ELF-1 (cell line): ENCODE measurements at regions not wholly inside any gene's neighbourhood (a gene's known extent, or its start where the extent isn't known, plus 50 kb on each side); places are given as distances from the start of the nearest gene placed in this dataset.

Experiments used
- DNase-seq: peaks from one replicate; pipeline ENCODE4 v3.0.0-alpha.2; 2016; ENCODE audit warnings: low read depth, low spot score

DNA sequence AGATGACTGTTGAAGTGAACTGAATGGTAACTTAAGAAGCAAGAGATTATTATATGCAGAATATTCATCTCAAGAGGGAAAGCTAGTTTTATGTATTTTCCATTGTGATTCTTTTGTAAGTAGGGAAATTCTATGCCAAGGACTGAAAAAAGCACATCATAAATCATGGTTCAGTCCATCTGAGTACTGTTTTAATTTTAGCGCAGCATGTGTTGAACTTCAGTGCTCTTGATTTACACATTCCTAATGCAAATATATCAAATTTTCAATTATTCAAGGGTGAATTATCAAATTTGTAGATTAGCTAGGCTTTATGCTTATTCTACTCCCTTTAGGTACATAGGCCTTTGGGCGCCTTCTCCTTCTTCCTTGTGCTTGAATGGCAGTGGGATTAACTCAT, 50.3 kb upstream of the TCF12 start:
- DNase-seq, result no peak

DNA sequence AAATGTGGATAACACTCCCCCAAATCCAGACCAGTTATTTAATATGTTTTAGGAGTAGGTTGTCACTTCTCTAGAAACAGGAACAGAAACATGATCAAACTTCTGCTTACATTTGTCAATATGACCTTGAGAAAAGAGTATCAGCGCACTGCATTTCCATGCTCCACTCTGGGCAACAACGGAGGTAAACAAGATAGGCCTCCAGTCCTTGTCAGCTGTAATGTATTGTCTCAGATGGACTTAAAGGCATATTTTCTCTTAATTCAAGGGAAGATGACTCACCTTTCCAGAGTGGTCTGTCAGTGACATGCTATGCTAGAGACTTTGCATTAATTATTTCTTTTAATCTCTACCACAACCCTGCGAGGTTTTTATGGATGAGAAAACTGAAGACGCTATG, 51.6 kb upstream of the TCF12 start:
- no peak for DNase-seq

DNA sequence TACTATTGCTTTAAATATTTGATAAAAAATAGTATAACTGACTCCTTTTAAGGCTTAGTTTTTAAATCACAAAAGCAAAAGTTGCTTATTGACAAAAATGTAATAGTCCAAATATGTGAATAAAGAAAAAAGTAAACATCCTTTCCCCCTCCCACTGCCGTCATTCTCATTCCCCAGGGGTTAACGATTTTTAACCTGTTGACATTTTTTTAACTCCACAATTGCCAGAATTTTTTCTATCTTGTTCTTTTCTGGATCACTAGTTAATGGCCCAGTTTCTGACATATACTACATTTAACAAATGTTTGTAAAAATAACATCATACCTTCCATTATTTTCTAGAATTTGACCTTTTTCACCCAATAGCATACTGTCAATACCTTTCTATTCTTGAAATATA, 60.6 kb upstream of the TCF12 start:
- no peak for DNase-seq

DNA sequence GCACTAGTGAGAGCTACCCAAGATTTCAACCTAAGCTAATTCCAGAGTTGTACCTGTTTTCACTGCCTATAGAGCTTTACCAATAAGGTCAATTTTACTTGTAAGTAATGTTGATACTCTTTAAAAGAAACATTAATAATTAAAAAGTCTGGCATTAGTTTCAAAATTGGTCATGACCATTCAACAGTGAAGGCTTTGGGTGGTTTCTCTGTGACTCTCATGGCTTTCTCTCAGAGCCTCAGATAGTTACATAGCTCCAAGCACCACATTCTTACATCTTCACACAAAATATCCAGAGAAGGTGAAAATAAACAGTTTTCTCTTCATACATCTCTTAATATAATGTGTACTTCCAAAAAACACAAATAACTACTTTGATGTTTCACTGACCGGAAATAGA, 61.5 kb upstream of the TCF12 start:
- DNase-seq, result no peak

DNA sequence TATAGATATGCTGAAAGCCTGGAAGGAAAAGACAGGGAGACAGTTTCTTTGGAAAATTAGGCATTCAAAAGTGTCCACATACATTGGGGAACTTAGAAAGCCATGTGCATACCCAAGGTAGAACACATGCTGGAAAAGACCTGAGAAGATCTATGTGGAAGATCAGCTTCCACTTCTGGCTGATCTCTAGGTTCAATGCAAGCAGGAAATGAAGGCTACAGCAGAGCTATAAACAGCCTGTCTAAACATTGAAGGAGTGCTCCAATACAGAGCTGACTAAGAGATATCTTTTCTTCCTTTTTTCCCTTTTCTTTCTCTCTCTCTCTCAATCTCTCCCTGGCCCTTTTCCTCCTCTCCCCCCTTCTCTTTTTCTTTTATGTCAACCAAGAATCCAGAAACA, 73.6 kb upstream of the TCF12 start:
- DNase-seq, result no peak

DNA sequence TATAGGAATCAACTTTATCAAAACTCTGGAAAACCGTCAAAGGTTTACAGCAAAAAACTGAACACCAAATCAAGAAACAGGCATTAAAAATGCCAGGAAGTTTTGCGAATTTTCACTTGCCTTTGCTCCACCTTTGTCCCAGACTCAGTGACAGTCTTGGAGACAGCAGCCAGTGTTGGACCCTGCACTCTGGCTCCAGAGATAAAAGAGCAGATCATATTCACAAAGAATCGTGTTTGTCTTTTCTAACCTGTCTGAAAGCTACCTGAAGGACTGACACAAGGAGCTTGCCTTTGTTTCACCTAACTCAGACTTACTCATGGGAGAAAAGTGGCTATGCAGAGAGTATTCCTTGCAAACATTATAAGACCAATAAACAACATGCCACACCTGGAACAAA, 74.0 kb upstream of the TCF12 start:
- DNase-seq, result no peak

DNA sequence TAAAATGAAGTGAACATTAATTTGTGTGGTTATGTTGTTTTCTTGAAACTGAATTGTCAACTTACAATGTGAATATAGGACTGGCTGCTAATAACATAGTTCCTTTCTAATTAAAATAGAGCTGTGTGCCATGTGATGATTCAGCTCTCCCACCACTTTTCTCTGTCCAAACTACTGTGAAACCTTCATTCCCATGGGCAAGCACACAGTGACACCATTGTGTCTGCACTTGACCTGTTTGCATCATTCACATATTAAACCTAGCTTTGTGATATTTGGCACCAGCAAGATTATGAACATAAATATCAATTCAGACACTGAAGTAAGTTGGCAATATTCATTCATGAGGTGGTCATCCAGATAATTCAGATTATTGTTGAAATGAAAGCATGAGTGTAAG, 78.8 kb upstream of the TCF12 start:
- DNase-seq, result no peak

DNA sequence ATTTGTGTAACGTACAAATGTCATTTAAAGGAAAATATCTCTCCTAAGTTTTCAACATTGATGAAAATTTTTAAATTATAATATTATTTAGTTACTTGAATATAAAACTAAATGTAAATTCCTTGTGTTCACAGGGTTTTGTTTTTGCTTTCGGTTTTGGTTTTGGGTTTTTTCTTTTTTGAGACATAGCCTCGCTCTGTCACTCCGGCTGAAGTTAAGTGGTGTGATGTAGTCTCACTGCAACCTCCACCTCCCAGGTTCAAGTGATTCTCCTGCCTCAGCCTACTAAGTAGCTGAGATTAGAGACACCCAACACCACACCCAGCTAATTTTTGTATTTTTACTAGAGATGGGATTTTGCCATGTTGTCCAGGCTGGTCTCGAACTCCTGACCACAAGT, 79.3 kb upstream of the TCF12 start:
- no peak for DNase-seq

DNA sequence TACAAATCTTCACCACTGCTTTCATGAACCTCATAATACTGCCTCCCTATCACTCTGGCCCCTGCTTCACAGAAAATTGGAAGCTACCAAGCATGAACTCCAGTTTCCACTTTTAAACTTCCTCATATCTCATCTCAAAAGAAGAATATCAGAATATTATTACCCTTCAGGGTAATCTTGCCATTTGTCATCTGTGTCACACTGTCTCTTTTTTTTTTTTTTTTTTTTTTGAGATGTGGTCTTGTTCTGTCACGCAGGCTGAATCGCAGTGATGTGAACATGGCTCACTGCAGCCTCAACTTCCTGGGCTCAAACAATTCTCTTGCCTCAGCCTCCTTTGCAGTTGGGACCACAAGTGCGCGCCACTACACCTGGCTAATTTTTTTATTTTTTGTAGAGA, 80.4 kb upstream of the TCF12 start:
- no peak for DNase-seq

DNA sequence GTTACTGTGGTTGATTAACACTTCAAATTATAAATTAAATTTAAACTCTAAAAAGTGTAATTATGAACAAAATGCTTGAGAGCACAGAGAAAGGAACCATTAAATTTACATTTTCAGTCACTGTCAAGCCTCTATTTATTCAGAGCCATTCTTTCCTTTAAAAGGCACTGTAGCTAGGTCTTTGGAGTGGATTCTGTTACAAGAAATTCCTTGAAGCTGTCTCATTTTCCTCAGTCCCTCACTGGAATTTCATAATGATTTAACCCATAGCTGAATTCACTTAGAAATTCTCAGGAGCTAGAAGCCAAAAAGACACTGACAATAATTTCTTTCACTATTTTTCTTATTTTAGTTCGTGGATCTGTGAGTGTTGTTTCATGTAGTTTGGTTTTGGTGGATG, 81.2 kb upstream of the TCF12 start:
- DNase-seq, result no peak

DNA sequence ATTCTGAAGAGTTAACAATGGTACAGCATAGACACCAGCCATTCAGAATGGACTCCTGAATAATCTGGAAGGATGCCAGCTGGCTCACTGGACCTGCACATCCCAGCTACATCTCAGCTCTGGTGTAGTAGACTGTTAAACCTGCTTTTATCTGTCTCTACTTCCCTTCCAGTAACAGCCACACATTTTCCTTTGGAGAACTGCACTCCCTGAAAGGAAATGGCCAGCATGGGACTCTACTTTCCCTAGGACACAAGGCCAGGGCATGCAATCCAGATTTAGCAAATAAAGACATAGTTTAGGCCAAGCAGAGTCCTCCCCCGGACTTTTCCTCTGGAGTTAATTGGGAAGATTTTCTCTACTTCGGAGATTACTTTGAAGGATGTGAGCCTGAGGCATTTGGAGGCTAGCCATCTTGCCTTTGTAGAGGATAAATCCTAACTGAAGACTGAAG, 82.7 kb upstream of the TCF12 start:
- DNase-seq, result no peak

DNA sequence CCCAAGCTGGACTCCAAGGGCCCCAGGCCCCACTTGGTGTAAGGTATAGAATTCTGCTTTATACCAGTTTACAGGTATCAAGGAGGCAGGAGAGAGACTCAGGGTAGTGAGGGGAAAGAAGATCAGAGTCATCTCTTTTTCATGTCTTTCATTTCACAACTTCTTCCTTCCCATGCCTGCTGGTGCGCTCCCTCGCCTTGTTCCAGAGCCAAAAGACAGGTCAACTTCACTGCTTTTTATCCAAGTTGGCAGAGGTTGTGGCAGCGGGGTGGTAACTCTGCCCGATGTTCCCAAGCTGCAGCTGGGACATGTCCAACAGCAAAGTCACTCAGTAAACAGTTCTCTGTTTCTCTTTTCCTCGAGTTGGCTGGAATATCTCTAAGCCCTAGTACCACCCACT, 86.3 kb upstream of the TCF12 start:
- no peak for DNase-seq

DNA sequence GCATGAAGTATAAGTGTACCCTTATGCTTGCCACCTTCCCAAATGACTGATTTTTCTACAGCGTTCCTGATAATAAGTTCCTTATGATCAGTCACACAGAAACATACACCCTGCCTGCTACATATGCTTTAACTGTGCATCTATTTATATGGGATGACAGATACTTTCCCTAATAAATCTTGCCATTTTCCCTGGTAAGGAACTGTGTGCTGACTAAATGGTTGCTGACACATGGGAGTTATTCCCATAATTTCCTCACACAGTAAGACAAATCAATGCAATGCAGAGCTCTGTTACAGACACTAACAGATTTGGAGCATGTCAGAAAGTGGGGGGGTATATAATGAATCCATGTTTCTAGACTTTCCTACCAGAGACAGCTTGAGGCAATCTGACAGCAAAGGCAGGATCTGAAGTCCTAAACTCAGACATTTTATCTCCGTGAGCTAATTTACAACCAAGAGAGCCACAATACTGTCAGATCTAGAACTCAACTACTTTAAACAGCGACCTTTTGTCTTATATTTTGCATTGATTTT, 86.9 kb upstream of the TCF12 start:
- DNase-seq, result no peak

DNA sequence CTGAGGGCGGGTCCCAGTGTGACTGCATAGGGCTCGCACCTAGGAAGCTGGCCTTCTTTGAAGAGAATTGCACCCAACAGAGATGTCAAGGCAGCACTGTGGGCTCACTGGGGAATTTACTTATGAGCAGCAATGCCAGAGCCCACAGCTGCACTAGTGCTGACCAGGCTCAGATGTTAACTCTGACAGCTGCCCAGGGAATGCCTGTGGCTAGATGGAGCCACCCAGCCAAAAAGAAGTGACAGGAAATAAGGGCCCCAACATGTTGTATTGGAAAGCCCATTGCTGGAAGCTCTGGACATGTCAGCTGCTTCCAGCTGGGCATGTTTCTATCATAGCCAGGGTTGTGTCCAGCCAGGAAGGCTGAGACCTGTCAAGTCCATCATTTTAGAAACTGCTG, 90.9 kb upstream of the ZNF280D start:
- no peak for DNase-seq

DNA sequence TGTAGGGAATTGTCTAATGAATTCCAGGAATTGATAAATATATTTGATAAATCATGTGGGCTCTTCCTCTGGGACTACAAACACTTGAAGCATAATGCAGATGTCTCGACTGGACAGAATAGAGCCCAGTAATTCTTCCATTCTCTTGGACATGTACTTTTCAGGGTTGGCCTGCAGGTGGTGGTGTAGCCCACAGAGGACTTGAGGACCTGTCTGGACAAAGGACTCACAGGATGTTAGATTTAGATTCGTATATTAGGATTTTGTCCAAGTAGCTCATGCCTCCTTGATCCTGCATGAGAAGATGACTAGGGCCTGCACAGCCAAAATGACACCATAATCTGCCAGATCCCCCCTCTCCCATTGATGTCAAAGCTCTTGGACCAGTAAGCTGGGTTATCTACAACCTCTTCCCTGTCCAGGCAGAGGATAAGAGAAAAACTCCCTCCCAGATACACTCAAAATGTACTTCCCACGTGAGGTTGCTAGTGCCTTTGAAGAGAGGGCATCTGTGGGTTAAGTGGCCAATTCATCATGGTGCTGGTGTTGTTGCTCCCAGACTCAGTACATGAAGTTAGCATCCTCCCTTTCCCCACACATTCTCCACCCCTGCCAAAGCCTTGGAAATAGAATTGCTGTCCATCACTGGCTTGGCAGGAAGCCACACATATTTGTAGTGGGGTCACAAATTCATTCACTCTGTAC, 88.6 kb upstream of the ZNF280D start:
- DNase-seq, result peak; percentile 39

DNA sequence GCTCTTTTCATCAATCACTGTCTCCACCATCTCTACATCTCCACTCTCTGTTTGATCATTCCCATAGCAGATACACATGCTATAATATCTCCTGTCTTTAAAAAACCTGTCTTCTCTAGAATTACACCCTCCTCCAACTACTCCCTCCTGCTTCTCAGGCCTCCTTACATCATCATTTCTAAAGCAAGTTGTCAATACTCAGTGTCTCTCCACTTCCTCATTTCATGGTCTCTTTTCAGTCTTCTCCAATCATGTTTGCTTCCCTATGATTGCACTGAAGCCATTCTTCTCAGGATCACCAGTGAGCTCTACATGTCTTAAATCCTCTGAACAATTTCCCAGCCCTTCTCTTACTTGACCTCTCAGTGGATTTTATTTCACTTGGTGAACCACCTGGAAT, 87.0 kb upstream of the ZNF280D start:
- no peak for DNase-seq

DNA sequence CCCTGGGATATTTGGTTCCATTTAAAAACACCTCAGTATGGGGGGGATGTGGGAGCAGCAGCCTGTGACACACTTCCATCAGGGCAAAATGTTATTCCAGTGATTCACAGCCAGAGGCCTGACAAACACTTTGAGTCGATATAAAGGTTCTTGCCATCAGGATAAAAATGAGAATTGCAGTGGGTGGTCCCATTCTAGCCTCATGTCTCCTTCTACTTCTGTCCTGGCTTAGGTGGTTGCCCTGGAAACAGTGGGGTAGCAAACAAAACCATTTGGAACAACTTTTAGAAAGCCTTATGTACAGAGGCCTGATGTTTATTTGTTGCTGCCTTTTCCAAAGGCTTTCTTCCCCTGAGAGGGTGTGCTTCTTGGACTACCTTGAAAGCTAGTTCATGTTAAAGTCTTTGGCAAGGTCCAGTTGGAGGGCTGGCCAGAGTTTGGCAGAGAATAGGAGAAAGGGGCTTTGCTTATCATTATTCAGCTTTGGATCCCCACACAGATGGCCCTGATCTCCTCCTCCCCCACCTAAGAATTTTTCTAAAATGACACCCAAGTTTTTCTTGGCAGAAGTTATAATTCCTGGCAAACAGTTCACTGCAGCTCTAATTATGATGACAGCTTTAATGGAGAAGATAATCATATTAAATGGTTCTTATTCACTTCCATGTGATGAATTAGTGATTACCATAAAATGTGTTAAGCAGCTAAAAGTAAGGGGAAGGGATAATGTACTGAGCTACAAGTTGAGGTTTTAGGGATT, 84.2 kb upstream of the ZNF280D start:
- no peak for DNase-seq

DNA sequence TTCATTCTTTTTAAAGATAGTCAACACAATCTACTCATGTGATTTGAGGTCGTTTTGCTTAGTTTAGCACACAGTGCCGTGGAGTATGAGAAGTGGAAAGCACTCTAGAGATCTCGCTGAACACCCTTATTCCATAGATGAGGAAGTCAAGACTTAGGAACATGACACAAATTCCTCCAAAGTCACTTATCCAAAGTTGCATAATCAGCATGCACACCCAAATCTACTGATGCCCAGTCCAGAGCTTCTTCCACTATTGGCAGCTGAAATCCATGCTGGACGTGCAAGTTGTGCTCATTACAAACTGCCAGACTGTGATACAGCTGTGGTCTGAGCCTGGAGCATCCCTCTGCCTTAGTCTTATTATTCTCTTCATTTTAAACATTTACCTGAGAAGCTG, 83.5 kb upstream of the ZNF280D start:
- DNase-seq, result no peak

DNA sequence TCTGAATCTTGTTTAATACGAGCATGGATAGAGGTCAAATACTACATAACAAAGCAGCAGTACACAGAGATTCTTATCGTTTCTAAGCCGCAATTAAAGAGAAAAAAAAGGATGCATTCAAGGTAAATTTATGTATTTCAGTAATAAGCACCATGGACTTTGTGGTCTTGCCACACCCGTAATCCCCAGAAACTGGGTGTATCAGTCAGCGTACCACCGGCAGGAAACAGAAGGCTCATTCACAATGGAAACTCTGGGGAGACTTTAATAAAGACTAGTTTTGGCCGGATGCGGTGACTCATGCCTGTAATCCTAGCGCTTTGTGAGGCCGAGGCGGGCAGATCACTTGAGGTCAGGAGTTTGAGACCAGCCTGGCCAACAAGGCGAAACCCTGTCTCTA, 81.9 kb upstream of the ZNF280D start:
- DNase-seq, result no peak

DNA sequence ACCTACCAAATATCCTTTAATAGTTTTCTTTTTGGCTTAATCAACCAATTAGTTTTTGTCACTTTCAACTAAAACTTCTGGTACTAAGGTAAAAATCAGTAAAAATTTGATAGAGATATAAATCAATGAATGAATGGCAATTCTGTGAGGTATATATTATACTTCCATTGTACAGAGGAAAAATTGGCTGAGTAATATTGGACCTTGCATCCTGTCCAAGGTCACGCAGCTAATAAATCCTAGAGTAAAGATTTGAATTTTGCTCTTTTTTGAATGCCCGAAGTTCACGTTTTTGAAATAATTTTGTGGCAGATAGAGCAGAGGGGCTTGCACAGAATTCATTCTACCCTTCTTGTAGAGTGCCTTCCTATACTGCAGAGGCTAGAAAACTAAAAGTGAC, 81.1 kb upstream of the ZNF280D start:
- DNase-seq, result no peak

DNA sequence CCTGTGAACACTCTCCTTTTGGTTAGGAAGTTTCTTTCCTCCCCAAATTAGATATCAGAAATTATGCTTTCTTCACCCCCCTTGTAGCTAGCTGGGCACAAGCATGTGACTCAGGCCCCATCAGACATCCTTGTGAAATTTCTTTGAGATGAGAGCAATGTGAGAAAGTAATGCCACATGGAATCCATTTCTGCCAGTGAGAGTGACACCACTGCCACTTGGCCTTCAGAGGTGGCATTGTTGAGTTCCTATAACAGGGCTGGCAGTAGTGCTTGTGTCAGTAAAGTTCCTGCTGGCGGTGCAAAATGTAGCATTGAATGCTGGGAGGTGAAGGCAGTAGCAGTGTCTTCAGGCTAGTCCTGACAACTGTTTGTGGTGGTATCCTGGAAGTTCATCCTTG, 80.7 kb upstream of the ZNF280D start:
- DNase-seq, result no peak

DNA sequence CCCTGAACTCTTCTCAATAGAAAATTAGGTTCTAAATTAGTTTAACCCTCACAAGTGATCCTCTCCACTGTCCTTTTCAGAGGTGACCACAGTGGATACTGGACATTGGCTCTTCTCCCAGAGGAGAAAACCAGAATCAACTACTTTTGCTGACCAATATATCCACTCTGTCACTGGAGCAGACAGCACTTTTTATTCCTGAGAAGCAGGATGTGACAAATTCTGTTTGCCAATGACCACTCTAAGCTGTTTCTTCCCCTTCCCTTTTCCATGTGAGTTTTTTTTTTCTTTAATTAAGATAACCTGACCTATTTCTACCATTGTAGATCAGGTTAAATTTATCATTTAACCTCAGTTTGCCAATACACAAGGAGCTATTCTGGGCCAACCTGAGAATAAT, 79.7 kb upstream of the ZNF280D start:
- DNase-seq, result no peak

DNA sequence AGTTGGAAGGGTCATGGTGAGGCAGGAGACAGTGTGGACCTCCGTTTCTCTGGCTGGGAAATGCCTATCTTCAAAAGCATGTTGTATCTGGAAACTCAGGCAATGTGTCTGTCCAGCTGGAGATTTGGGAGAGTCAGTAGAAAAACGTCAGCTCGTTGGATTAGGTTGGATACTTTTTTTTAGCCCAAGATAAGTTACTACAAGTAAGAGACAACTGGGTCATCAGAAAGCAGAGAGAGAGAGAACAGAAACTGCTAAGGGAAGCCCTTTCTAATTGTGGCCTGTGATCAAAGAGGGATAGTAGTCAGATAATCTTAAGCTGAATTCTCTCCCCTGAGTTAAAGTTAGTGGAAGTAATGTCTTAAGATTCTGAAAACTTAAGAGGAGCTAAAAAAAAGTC, 78.9 kb upstream of the ZNF280D start:
- DNase-seq, result no peak
